ENCODE measurements at regions not wholly inside any gene's neighbourhood (a gene's known extent, or its start where the extent isn't known, plus 50 kb on each side); places are given as distances from the start of the nearest gene placed in this dataset.

DNA sequence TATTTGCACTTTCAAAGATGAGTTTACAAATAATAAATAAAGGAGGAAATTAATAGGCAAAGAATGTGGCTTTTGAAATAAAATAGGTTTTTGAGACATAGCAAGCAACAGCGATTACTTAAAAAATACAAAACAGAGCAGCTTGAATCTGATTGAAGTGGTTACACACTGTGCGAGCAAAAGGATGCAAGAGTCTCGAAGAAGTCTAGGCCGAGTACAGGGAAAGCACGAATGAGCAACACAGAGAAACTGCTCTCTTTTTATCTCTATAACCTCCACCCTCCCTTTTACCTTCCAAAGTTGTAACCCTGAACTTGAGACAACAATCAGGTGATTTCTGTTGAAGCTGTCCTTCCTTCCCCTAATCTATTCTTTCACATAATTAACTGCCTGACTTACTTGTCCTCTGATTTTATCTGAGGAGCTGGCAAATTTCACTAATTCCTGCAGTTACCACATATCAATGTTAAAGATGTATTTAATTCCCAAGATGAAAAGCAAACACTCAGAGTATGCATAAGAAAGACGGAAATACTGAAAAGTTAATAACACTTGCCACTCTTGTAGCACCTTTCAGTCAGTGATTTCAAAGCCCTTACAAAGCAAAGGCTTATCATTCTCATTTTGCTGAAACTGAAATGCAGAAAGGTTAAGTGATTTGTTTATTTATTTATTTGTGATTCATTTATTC, 1030.1 kb downstream of the ADGRL2 start:
- TF ChIP-seq CTCF (IDR thresholded peaks at IDR 0.05) (no peak), POLR2A (IDR thresholded peaks at IDR 0.05) (no peak), EP300 (IDR thresholded peaks at IDR 0.05) (no peak)

All from suprapubic skin (tissue), 3 donors.